Activated CD8-positive, alpha-beta memory T cell treated with anti-CD3 and anti-CD28 coated beads, Interleukin-2, amount 10 ng/mL, durations not matched to agents 7 days and 5 days (primary cell): ENCODE measurements at regions not wholly inside any gene's neighbourhood (a gene's known extent, or its start where the extent isn't known, plus 50 kb on each side); places are given as distances from the start of the nearest gene placed in this dataset.
"Not testable (repeated sequence)": the region's sequence is repeated elsewhere in the genome, so short reads cannot be mapped to it uniquely, and the experiment has no call there.

Source experiments
- ATAC-seq: fragments of 150-1000 bp; cut with Tn5 transposase; one replicate; pipeline ENCODE4 v1.10.0; 2021; ENCODE audit warnings: moderate library complexity
- CTCF ChIA-PET: fragments of 350-600 bp; sonication (Branson Sonifier 250); formaldehyde crosslinking; loops from one replicate; lab custom pipeline; 2021; ENCODE audit warnings: antibody characterized with exemption; lab: Charles Lee
- DNase-seq: peaks from one replicate; pipeline ENCODE4 v3.0.0-alpha.2; 2020
- H3K27ac Mint-ChIP-seq: one replicate; pipeline ENCODE4 v1.8.0; 2021; ENCODE audit warnings: mild to moderate bottlenecking, mixed read lengths
- H3K27me3 Mint-ChIP-seq: one replicate; pipeline ENCODE4 v1.8.0; 2021; ENCODE audit warnings: mixed read lengths
- H3K36me3 Mint-ChIP-seq: one replicate; pipeline ENCODE4 v1.8.0; 2021; ENCODE audit warnings: mild to moderate bottlenecking, mixed read lengths
- H3K4me1 Mint-ChIP-seq: one replicate; pipeline ENCODE4 v1.8.0; 2021; ENCODE audit warnings: mixed read lengths
- H3K4me3 Mint-ChIP-seq: one replicate; pipeline ENCODE4 v1.8.0; 2021; ENCODE audit warnings: mild to moderate bottlenecking, moderate library complexity, mixed read lengths
- H3K9me3 Mint-ChIP-seq: one replicate; pipeline ENCODE4 v1.8.0; 2022; ENCODE audit warnings: low read depth, mixed read lengths

DNA sequence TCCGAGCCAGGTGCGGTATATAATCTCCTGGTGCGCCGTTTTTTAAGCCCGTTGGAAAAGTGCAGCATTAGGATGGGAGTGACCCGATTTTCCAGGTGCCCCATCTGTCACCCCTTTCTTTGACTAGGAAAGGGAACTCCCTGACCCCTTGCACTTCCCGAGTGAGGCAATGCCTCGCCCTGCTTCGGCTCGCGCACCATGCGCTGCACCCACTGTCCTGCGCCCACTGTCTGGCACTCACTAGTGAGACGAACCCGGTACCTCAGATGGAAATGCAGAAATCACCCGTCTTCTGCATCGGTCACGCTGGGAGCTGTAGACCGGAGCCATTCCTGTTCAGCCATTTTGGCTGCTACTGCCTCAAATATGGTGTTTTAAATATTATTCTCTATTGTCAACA is 198.0 kb downstream of the MEIS1 start:
- H3K27me3 Mint-ChIP-seq, H3K4me1 Mint-ChIP-seq, CTCF ChIA-PET, H3K27ac Mint-ChIP-seq, DNase-seq, H3K36me3 Mint-ChIP-seq, H3K4me3 Mint-ChIP-seq, ATAC-seq, H3K9me3 Mint-ChIP-seq: not testable (repeated sequence)

DNA sequence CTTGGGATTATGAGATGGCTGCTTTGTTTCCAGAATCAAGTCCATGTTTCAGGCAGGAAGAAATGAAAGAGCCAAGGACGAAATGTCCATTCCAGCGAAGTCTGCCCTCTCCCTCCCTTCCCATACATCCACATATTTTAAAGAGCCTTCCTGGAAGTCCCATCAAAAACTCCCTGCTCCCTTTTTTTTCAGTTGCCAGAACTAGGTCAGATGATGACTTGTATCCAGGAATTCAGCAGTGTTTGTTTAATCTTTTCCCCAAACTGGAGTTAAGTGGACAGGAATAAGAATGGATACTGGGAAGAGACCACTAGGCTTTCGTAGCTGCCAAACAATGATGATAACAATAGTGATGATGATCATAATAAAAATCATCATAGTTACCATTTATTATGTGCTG is 198.7 kb downstream of the MEIS1 start:
- Mint-ChIP-seq H3K9me3 (peaks cover 2% of the 10 kb centered on the region), H3K27ac (no peak overlapping the region), H3K4me1 (no peaks in the 10 kb centered on the region), H3K27me3 (no peaks in the 10 kb centered on the region), H3K4me3 (no peak overlapping the region), H3K36me3 (no peaks in the 10 kb centered on the region)
- DNase-seq, result no peak
- ATAC-seq, result no peak
- CTCF ChIA-PET, result no interaction called here

DNA sequence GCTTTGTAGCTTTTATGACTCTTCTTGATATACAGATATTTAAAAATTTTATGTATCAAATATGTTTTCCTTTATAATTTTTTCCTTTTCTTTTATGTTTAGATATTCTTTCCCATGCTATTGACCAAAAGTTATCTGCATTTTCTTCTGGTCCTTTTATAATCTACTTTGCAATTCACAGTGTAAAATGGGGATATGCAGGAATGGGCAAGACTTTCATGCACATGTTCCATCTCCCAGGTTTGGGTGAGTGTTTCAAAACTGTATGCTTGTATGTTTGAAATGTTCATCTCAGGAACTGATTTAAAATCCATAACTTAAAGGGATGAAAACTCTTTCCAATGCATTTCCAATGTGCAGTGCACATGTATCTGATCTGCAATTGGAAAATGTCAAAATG is 199.9 kb downstream of the MEIS1 start:
- Mint-ChIP-seq H3K36me3 (no peaks in the 10 kb centered on the region), H3K9me3 (peaks cover 2% of the 10 kb centered on the region), H3K4me3 (no peak overlapping the region), H3K4me1 (no peaks in the 10 kb centered on the region), H3K27me3 (no peaks in the 10 kb centered on the region), H3K27ac (no peak overlapping the region)
- DNase-seq (no peak), ATAC-seq (no peak)
- CTCF ChIA-PET, result no interaction called here

DNA sequence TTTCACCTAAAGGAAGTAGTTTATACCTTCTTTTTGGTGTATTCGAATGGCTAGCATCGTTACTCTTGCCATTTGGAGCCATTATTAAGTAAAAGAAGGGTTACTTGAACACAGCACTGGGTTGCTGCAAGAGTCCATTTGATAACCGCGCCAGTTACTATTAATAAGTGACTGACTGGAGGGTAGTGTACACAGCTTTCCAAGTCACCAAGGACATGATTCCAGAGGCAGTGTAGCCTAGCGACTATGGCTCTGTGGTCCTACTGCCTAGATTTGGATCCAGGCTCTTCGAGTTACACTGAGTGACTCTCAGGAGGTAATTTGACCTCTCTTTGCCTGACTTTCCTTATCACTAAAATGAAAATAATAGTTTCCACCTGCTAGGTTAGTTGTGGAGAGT is 206.8 kb downstream of the MEIS1 start:
- DNase-seq (no peak), ATAC-seq (no peak)
- no peaks in the 10 kb centered on the region for H3K4me1 Mint-ChIP-seq
- H3K4me3 Mint-ChIP-seq, result no peak overlapping the region
- H3K9me3 Mint-ChIP-seq, result no peaks in the 10 kb centered on the region
- CTCF ChIA-PET, result no interaction called here
- no peak overlapping the region for H3K27ac Mint-ChIP-seq
- no peaks in the 10 kb centered on the region for H3K27me3 Mint-ChIP-seq
- H3K36me3 Mint-ChIP-seq, result no peaks in the 10 kb centered on the region

DNA sequence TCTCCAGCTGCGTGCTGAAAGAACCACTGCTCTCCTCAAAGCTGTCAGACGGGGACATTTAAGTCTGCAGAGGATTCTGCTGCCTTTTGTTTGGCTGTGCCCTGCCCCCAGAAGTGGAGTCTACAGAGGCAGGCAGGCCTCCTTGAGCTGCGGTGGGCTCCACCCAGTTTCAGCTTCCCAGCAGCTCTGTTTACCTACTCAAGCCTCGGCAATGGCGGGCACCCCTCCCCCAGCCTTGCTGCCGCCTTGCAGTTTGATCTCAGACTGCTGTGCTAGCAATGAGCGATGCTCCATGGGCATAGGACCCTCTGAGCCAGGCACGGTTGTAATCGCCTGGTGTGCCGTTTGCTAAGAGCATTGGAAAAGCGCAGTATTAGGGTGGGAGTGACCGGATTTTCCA is 213.2 kb downstream of the MEIS1 start:
- H3K9me3 Mint-ChIP-seq, H3K4me3 Mint-ChIP-seq, DNase-seq, H3K4me1 Mint-ChIP-seq, ATAC-seq, CTCF ChIA-PET, H3K27me3 Mint-ChIP-seq, H3K27ac Mint-ChIP-seq, H3K36me3 Mint-ChIP-seq: not testable (repeated sequence)

GRCh38 chr2:66649006-66649405 is 214.1 kb downstream of the MEIS1 start:
- Mint-ChIP-seq H3K27ac (no peak overlapping the region), H3K27me3 (no peaks in the 10 kb centered on the region), H3K4me3 (no peak overlapping the region), H3K36me3 (no peaks in the 10 kb centered on the region), H3K4me1 (no peaks in the 10 kb centered on the region), H3K9me3 (no peaks in the 10 kb centered on the region)
- ATAC-seq, result no peak
- DNase-seq, result no peak
- CTCF ChIA-PET, result no interaction called here

GRCh38 chr2:66651295-66651694 is 216.4 kb downstream of the MEIS1 start:
- Mint-ChIP-seq H3K9me3 (peaks cover 2% of the 10 kb centered on the region), H3K36me3 (no peaks in the 10 kb centered on the region), H3K27ac (no peak overlapping the region), H3K4me3 (no peak overlapping the region), H3K4me1 (no peaks in the 10 kb centered on the region), H3K27me3 (no peaks in the 10 kb centered on the region)
- DNase-seq (no peak), ATAC-seq (no peak)
- CTCF ChIA-PET, result no interaction called here

GRCh38 chr2:66660804-66661203 is 225.9 kb downstream of the MEIS1 start:
- CTCF ChIA-PET, result no interaction called here
- no peak for ATAC-seq
- no peak for DNase-seq
- no peaks in the 10 kb centered on the region for H3K4me1 Mint-ChIP-seq
- H3K9me3 Mint-ChIP-seq, result peaks cover 2% of the 10 kb centered on the region
- no peaks in the 10 kb centered on the region for H3K36me3 Mint-ChIP-seq
- no peak overlapping the region for H3K27ac Mint-ChIP-seq
- H3K27me3 Mint-ChIP-seq, result no peaks in the 10 kb centered on the region
- H3K4me3 Mint-ChIP-seq, result no peak overlapping the region

DNA sequence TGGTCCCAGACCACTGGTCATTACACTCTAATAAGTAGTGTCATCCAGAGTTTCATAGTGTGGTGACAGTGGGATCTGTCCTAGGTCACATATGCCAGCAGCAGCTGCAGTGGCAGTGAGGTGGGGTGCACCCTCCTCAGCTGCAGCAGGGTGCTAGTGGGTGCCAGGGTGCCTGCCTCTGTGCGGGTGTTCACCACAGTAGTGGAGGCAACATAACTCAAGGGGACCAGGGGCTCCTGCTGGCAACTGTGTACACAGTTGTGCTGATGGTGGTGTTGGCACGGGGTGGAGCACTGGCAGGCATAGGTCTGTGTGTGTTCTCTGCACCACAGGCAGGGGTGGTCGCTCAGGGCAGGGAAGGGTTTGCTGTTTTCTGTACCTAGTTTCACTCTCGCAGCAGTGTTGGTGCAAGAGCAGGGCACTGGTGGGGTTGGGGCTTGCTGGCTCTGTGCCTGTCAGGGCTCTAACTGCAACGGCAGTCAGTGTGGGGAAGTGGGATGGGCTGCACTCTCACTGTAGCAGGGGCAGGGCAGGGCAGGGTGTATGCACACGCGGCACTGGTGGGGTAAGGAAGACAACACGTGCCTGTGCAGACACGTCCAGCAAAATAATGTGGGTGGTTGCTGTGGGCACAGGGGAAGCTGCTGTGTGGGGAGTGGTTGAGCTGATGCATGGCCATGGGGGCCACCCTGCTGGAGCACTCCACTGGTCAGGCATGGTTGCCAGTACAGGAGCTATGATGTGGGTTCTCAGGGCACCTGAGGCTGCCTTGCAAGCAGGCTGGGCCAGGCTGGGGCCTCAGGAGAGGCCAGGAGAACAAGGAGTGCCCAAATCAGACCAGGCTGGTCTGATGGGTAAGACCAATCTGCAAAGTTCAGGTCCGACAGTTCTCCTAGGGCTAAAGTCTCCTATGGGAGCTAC is 226.6 kb downstream of the MEIS1 start:
- no peaks in the 10 kb centered on the region for H3K4me1 Mint-ChIP-seq
- no peaks in the 10 kb centered on the region for H3K27me3 Mint-ChIP-seq
- H3K9me3 Mint-ChIP-seq, result peaks cover 2% of the 10 kb centered on the region
- ATAC-seq (no peak), DNase-seq (no peak)
- CTCF ChIA-PET, result interaction anchor here (0.6 kb wide), 1 partner anchor 425 kb away, joined by 3 read pairs; no protein-coding TSS in a partner anchor
- no peaks in the 10 kb centered on the region for H3K36me3 Mint-ChIP-seq
- no peak overlapping the region for H3K4me3 Mint-ChIP-seq
- no peak overlapping the region for H3K27ac Mint-ChIP-seq

DNA sequence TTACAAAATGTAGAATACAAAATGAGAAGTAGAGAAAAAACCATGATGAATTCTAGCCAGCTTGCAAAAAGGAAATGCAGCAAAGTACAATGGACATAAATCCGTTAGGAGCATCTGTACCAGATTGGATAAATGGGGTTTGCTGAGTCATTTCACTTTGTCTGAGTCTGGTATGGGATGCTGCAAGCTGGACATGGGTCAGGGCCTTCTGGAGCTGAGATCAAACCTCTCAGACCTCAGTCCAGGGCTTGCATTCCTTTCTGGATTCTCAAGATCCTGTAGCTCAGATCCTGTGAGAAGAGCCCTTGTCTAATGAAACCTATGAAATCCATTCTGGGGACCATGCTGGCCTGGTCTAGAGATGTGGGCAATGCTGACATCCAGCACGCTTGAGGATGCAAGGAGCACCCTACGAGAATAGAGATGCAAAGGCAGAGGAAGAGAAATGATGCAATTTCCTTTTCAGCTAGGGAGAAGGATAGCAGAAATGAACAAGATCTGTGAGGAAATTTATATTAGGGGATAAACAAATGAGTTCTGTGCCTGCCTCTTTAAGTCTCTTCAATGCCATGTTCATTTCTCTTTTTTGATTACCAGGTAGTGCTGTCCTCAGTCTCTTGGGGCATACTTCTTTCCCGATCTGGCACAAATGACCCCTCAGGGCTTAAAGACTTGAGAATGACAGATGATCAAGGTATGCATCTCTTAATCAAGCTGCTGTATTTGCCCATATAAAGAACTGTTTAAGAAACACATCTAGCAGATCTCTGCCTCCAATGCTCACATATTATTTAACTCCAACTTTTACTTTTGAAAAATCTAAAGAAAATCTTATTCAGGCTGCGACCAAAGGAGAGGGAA is 230.4 kb downstream of the MEIS1 start:
- DNase-seq (no peak), ATAC-seq (no peak)
- H3K27ac Mint-ChIP-seq, result no peak overlapping the region
- H3K36me3 Mint-ChIP-seq, result no peaks in the 10 kb centered on the region
- H3K27me3 Mint-ChIP-seq, result no peaks in the 10 kb centered on the region
- no peaks in the 10 kb centered on the region for H3K4me1 Mint-ChIP-seq
- no peak overlapping the region for H3K4me3 Mint-ChIP-seq
- H3K9me3 Mint-ChIP-seq, result no peaks in the 10 kb centered on the region
- CTCF ChIA-PET, result no interaction called here

GRCh38 chr2:66667301-66667700 is 232.4 kb downstream of the MEIS1 start:
- H3K4me3 Mint-ChIP-seq, result no peak overlapping the region
- H3K9me3 Mint-ChIP-seq, result no peaks in the 10 kb centered on the region
- ATAC-seq (no peak), DNase-seq (no peak)
- no peak overlapping the region for H3K27ac Mint-ChIP-seq
- no peaks in the 10 kb centered on the region for H3K36me3 Mint-ChIP-seq
- H3K4me1 Mint-ChIP-seq, result no peaks in the 10 kb centered on the region
- CTCF ChIA-PET, result no interaction called here
- no peaks in the 10 kb centered on the region for H3K27me3 Mint-ChIP-seq

DNA sequence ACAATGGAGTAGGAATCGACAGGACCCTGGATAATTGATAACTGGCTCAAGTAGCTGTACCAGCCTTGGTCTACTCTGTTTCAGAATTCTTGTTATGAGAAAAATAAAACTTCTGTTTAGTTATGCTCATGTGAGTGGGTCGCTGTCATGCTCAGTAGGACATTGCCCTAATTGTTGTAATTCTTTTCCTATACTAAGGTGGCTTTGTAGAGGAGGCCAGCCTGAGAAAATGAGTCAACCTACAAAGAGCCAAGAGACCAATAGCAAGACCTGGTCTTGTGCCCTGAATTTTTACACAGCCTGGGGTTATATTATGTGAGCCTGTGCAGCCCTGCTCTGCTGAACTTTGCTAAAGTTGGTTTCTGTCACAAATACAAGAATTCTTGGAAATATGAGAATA is 238.4 kb downstream of the MEIS1 start:
- Mint-ChIP-seq H3K9me3 (no peaks in the 10 kb centered on the region), H3K4me3 (no peak overlapping the region), H3K36me3 (no peaks in the 10 kb centered on the region), H3K27me3 (no peaks in the 10 kb centered on the region), H3K27ac (no peak overlapping the region), H3K4me1 (no peaks in the 10 kb centered on the region)
- DNase-seq (no peak), ATAC-seq (no peak)
- CTCF ChIA-PET, result no interaction called here

- Mint-ChIP-seq H3K9me3 (no peaks in the 10 kb centered on the region), H3K27me3 (no peaks in the 10 kb centered on the region), H3K27ac (no peak overlapping the region), H3K4me1 (no peaks in the 10 kb centered on the region), H3K36me3 (no peaks in the 10 kb centered on the region), H3K4me3 (no peak overlapping the region)
- DNase-seq, result no peak
- no peak for ATAC-seq
- CTCF ChIA-PET, result no interaction called here
These were observed 239.2 kb downstream of the MEIS1 start for GRCh38 chr2:66674087-66674486.

DNA sequence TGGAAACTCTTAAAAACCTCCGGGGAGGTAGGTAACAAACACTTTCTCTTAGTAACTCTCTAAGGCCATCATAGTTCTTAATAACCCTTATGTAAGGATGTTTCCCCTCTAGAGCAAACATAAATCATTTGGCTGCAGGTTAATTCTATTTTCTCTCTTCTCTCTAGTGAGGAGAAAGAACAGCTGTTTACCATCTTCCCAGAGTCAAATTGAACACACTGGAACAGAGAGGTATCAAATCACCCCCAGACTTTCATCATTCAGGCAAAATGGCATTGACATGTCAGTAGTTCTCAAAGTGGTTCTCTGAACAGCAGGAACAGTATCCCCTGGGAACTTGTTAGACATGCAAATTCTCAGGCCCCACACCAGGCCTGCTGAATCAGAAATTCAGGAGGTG is 240.7 kb downstream of the MEIS1 start:
- no peaks in the 10 kb centered on the region for H3K4me1 Mint-ChIP-seq
- no peak overlapping the region for H3K27ac Mint-ChIP-seq
- DNase-seq, result no peak
- CTCF ChIA-PET, result no interaction called here
- no peaks in the 10 kb centered on the region for H3K36me3 Mint-ChIP-seq
- no peak for ATAC-seq
- H3K9me3 Mint-ChIP-seq, result no peaks in the 10 kb centered on the region
- H3K4me3 Mint-ChIP-seq, result no peak overlapping the region
- H3K27me3 Mint-ChIP-seq, result no peaks in the 10 kb centered on the region
